GM23338 (cell line): ENCODE measurements at regions not wholly inside any gene's neighbourhood (a gene's known extent, or its start where the extent isn't known, plus 50 kb on each side); places are given as distances from the start of the nearest gene placed in this dataset.

Experiments
- ATAC-seq: fragments of 200-7000 bp; cut with Tn5 transposase; 3 replicates; pipeline ENCODE4 v1.9.1; 2020
- DNase-seq: peaks from one replicate; pipeline ENCODE4 v3.0.0-alpha.2; 2015; ENCODE audit warnings: low spot score
- H2AFZ ChIP-seq: fragments of 200-600 bp; sonication (generic); 2 replicates; pipeline ENCODE4 v1.8.0; 2016; ENCODE audit warnings: antibody characterized with exemption, mild to moderate bottlenecking, moderate library complexity
- H3F3A ChIP-seq: fragments of 200-600 bp; sonication (generic); replicated peaks from 2 replicates; pipeline ENCODE4 v1.8.0; 2017; ENCODE audit warnings: antibody characterized with exemption, mixed run types, low read depth
- H3K27ac ChIP-seq: fragments of 200-600 bp; sonication (generic); 2 replicates; pipeline ENCODE4 v1.6.1; 2016; ENCODE audit warnings: low read depth
- H3K27me3 ChIP-seq: fragments of 200-600 bp; sonication (generic); 2 replicates; pipeline ENCODE4 v1.8.0; 2016; ENCODE audit warnings: mild to moderate bottlenecking, mixed run types, moderate library complexity; ENCODE audit not compliant: insufficient read depth
- H3K36me3 ChIP-seq: fragments of 200-600 bp; sonication (generic); 2 replicates; pipeline ENCODE4 v1.8.0; 2016; ENCODE audit warnings: mild to moderate bottlenecking; ENCODE audit not compliant: insufficient read depth
- H3K4me1 ChIP-seq: fragments of 200-600 bp; sonication (generic); 2 replicates; pipeline ENCODE4 v1.8.0; 2016; ENCODE audit warnings: mild to moderate bottlenecking, moderate library complexity; ENCODE audit not compliant: insufficient read depth
- H3K4me2 ChIP-seq: fragments of 200-600 bp; sonication (generic); 2 replicates; pipeline ENCODE4 v1.7.1; 2017; ENCODE audit warnings: mixed run types
- H3K4me3 ChIP-seq: fragments of 200-600 bp; sonication (generic); 2 replicates; pipeline ENCODE4 v1.6.1; 2016; ENCODE audit warnings: mixed run types
- H3K79me2 ChIP-seq: fragments of 200-600 bp; sonication (generic); replicated peaks from 2 replicates; pipeline ENCODE4 v1.8.0; 2017; ENCODE audit warnings: mild to moderate bottlenecking; ENCODE audit not compliant: insufficient read depth
- H3K9me2 ChIP-seq: fragments of 200-600 bp; sonication (generic); 2 replicates; pipeline ENCODE4 v1.8.0; 2017; ENCODE audit not compliant: insufficient read depth
- H4K20me1 ChIP-seq: fragments of 200-600 bp; sonication (generic); replicated peaks from 2 replicates; pipeline ENCODE4 v1.8.0; 2017; ENCODE audit warnings: mild to moderate bottlenecking; ENCODE audit not compliant: insufficient read depth
- H3K27ac Mint-ChIP-seq: 2 replicates; pipeline ENCODE4 v1.8.0; 2020; ENCODE audit warnings: inconsistent platforms, mild to moderate bottlenecking, moderate library complexity, mixed read lengths
- H3K27me3 Mint-ChIP-seq: 3 replicates; pipeline ENCODE4 v1.8.0; 2022; ENCODE audit warnings: low read depth, mild to moderate bottlenecking, moderate library complexity, mixed read lengths, inconsistent platforms; ENCODE audit not compliant: insufficient read depth, poor library complexity
- H3K36me3 Mint-ChIP-seq: 3 replicates; pipeline ENCODE4 v1.8.0; 2021; ENCODE audit warnings: low read depth, mild to moderate bottlenecking, inconsistent platforms, moderate library complexity, mixed read lengths
- H3K4me1 Mint-ChIP-seq: 3 replicates; pipeline ENCODE4 v1.8.0; 2020; ENCODE audit warnings: mild to moderate bottlenecking, inconsistent platforms, mixed read lengths
- H3K4me3 Mint-ChIP-seq: 3 replicates; pipeline ENCODE4 v1.8.0; 2021; ENCODE audit warnings: moderate library complexity, mild to moderate bottlenecking, inconsistent platforms, mixed read lengths
- H3K9me3 Mint-ChIP-seq: 3 replicates; pipeline ENCODE4 v1.8.0; 2020; ENCODE audit warnings: moderate library complexity, mild to moderate bottlenecking, inconsistent platforms, mixed read lengths
- CREB1 ChIP-seq: fragments of 250-450 bp; sonication (Bioruptor Pico); IDR thresholded peaks from 2 replicates; pipeline ENCODE4 v1.5.0; 2020; ENCODE audit warnings: low read depth, mild to moderate bottlenecking, moderate library complexity
- EZH2 ChIP-seq: fragments of 200-600 bp; sonication (generic); IDR thresholded peaks from one replicate; pipeline ENCODE4 v1.8.0; 2017; ENCODE audit warnings: antibody characterized with exemption, mild to moderate bottlenecking, low read depth; ENCODE audit not compliant: unreplicated experiment
- EZH2phosphoT487 ChIP-seq: fragments of 200-600 bp; sonication (generic); IDR thresholded peaks from one replicate; pipeline ENCODE4 v1.8.1; 2018; ENCODE audit warnings: antibody characterized with exemption; ENCODE audit not compliant: unreplicated experiment
- JUNB ChIP-seq: IDR thresholded peaks from one replicate; pipeline ENCODE4 v1.6.1; 2016; ENCODE audit warnings: antibody characterized with exemption; ENCODE audit not compliant: unreplicated experiment
- NANOG ChIP-seq: IDR thresholded peaks from 2 replicates; pipeline ENCODE4 v1.6.1; 2016; ENCODE audit warnings: antibody characterized with exemption, borderline replicate concordance
- POLR2AphosphoS5 ChIP-seq: IDR thresholded peaks from 2 replicates; pipeline ENCODE4 v1.6.1; 2016; ENCODE audit warnings: antibody characterized with exemption, low read depth
- STAT1 ChIP-seq: IDR thresholded peaks from one replicate; pipeline ENCODE4 v1.6.1; 2016; ENCODE audit warnings: antibody characterized with exemption; ENCODE audit not compliant: unreplicated experiment
- ZNF114 ChIP-seq: fragments of 250-450 bp; sonication (Bioruptor Pico); IDR thresholded peaks from 2 replicates; pipeline ENCODE4 v1.5.0; 2020; ENCODE audit warnings: mild to moderate bottlenecking, moderate library complexity
- ZNF331 ChIP-seq: fragments of 250-450 bp; sonication (Bioruptor Pico); IDR thresholded peaks from 2 replicates; pipeline ENCODE4 v1.5.0; 2020; ENCODE audit warnings: low read depth, mild to moderate bottlenecking, moderate library complexity
- TF ChIP-seq, protein P1 (sequence below): IDR thresholded peaks from one replicate; pipeline ENCODE4 v1.6.1; 2018; ENCODE audit warnings: antibody characterized with exemption; ENCODE audit not compliant: unreplicated experiment
- TF ChIP-seq, protein P2 (sequence below): IDR thresholded peaks from 2 replicates; pipeline ENCODE4 v1.6.1; 2016; ENCODE audit warnings: antibody characterized with exemption
- TF ChIP-seq, protein P3 (sequence below): fragments of 250-450 bp; sonication (Bioruptor Pico); IDR thresholded peaks from 2 replicates; pipeline ENCODE4 v1.5.0; 2020; ENCODE audit warnings: mild to moderate bottlenecking, moderate library complexity
- TF ChIP-seq, protein P4 (sequence below), 2 experiments: fragments of 200-600 bp in 1 of 2; sonication (generic) in 1 of 2; conservative IDR thresholded peaks; 2 replicates each; pipeline versions ENCODE4 v1.5.1 to v1.6.1; 2016 to 2017; ENCODE audit warnings: antibody characterized with exemption in 2 of 2, low read depth in 2 of 2, mild to moderate bottlenecking in 2 of 2, moderate library complexity in 1 of 2

DNA sequence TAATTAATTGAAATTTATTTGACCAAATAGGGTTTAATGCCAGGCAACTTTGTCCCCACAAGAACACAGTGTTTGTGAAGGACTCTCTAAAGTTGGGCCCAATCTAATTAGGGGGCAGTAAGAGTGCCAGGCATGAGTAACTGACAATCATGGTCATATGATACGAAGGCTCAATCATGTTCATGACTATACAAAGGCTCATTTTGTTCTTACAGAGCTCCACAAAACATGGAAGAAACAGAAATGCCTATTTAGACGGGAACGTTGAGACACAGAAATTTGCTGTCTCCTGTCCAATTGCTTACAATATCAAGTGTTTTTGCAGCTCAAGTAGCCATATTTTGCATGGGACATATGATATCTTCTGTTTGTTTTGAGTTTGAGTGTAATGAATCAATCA lies 391.1 kb downstream of the SI start:
- no peak overlapping the region for H3K27ac ChIP-seq
- H3K27ac Mint-ChIP-seq = no peak overlapping the region
- no peaks in the 10 kb centered on the region for H3K27me3 ChIP-seq
- H3K4me1 ChIP-seq = no peaks in the 10 kb centered on the region
- no peak overlapping the region for H3K4me3 Mint-ChIP-seq
- no peaks in the 10 kb centered on the region for H3K27me3 Mint-ChIP-seq
- H3K36me3 ChIP-seq = no peaks in the 10 kb centered on the region
- no peak for DNase-seq
- H3K79me2 ChIP-seq = no peaks in the 10 kb centered on the region
- no peak for TF ChIP-seq NANOG
- TF ChIP-seq ZNF114 (CRISPR knock-in tag) = no peak
- TF ChIP-seq, protein P1, sequence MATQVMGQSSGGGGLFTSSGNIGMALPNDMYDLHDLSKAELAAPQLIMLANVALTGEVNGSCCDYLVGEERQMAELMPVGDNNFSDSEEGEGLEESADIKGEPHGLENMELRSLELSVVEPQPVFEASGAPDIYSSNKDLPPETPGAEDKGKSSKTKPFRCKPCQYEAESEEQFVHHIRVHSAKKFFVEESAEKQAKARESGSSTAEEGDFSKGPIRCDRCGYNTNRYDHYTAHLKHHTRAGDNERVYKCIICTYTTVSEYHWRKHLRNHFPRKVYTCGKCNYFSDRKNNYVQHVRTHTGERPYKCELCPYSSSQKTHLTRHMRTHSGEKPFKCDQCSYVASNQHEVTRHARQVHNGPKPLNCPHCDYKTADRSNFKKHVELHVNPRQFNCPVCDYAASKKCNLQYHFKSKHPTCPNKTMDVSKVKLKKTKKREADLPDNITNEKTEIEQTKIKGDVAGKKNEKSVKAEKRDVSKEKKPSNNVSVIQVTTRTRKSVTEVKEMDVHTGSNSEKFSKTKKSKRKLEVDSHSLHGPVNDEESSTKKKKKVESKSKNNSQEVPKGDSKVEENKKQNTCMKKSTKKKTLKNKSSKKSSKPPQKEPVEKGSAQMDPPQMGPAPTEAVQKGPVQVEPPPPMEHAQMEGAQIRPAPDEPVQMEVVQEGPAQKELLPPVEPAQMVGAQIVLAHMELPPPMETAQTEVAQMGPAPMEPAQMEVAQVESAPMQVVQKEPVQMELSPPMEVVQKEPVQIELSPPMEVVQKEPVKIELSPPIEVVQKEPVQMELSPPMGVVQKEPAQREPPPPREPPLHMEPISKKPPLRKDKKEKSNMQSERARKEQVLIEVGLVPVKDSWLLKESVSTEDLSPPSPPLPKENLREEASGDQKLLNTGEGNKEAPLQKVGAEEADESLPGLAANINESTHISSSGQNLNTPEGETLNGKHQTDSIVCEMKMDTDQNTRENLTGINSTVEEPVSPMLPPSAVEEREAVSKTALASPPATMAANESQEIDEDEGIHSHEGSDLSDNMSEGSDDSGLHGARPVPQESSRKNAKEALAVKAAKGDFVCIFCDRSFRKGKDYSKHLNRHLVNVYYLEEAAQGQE = no peak
- no peak for TF ChIP-seq ZNF331
- TF ChIP-seq POLR2AphosphoS5 = no peak
- no peak for TF ChIP-seq EZH2phosphoT487
- TF ChIP-seq, protein P2, sequence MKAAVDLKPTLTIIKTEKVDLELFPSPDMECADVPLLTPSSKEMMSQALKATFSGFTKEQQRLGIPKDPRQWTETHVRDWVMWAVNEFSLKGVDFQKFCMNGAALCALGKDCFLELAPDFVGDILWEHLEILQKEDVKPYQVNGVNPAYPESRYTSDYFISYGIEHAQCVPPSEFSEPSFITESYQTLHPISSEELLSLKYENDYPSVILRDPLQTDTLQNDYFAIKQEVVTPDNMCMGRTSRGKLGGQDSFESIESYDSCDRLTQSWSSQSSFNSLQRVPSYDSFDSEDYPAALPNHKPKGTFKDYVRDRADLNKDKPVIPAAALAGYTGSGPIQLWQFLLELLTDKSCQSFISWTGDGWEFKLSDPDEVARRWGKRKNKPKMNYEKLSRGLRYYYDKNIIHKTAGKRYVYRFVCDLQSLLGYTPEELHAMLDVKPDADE = no peak
- no peak for TF ChIP-seq CREB1
- TF ChIP-seq EZH2 = no peak
- TF ChIP-seq JUNB = no peak
- TF ChIP-seq, protein P3, sequence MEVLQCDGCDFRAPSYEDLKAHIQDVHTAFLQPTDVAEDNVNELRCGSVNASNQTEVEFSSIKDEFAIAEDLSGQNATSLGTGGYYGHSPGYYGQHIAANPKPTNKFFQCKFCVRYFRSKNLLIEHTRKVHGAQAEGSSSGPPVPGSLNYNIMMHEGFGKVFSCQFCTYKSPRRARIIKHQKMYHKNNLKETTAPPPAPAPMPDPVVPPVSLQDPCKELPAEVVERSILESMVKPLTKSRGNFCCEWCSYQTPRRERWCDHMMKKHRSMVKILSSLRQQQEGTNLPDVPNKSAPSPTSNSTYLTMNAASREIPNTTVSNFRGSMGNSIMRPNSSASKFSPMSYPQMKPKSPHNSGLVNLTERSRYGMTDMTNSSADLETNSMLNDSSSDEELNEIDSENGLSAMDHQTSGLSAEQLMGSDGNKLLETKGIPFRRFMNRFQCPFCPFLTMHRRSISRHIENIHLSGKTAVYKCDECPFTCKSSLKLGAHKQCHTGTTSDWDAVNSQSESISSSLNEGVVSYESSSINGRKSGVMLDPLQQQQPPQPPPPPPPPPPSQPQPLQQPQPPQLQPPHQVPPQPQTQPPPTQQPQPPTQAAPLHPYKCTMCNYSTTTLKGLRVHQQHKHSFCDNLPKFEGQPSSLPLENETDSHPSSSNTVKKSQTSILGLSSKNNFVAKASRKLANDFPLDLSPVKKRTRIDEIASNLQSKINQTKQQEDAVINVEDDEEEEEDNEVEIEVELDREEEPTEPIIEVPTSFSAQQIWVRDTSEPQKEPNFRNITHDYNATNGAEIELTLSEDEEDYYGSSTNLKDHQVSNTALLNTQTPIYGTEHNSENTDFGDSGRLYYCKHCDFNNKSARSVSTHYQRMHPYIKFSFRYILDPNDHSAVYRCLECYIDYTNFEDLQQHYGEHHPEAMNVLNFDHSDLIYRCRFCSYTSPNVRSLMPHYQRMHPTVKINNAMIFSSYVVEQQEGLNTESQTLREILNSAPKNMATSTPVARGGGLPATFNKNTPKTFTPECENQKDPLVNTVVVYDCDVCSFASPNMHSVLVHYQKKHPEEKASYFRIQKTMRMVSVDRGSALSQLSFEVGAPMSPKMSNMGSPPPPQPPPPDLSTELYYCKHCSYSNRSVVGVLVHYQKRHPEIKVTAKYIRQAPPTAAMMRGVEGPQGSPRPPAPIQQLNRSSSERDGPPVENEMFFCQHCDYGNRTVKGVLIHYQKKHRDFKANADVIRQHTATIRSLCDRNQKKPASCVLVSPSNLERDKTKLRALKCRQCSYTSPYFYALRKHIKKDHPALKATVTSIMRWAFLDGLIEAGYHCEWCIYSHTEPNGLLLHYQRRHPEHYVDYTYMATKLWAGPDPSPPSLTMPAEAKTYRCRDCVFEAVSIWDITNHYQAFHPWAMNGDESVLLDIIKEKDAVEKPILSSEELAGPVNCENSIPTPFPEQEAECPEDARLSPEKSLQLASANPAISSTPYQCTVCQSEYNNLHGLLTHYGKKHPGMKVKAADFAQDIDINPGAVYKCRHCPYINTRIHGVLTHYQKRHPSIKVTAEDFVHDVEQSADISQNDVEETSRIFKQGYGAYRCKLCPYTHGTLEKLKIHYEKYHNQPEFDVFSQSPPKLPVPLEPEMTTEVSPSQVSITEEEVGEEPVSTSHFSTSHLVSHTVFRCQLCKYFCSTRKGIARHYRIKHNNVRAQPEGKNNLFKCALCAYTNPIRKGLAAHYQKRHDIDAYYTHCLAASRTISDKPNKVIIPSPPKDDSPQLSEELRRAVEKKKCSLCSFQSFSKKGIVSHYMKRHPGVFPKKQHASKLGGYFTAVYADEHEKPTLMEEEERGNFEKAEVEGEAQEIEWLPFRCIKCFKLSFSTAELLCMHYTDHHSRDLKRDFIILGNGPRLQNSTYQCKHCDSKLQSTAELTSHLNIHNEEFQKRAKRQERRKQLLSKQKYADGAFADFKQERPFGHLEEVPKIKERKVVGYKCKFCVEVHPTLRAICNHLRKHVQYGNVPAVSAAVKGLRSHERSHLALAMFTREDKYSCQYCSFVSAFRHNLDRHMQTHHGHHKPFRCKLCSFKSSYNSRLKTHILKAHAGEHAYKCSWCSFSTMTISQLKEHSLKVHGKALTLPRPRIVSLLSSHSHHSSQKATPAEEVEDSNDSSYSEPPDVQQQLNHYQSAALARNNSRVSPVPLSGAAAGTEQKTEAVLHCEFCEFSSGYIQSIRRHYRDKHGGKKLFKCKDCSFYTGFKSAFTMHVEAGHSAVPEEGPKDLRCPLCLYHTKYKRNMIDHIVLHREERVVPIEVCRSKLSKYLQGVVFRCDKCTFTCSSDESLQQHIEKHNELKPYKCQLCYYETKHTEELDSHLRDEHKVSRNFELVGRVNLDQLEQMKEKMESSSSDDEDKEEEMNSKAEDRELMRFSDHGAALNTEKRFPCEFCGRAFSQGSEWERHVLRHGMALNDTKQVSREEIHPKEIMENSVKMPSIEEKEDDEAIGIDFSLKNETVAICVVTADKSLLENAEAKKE (CRISPR knock-in tag) = no peak
- TF ChIP-seq, protein P4, sequence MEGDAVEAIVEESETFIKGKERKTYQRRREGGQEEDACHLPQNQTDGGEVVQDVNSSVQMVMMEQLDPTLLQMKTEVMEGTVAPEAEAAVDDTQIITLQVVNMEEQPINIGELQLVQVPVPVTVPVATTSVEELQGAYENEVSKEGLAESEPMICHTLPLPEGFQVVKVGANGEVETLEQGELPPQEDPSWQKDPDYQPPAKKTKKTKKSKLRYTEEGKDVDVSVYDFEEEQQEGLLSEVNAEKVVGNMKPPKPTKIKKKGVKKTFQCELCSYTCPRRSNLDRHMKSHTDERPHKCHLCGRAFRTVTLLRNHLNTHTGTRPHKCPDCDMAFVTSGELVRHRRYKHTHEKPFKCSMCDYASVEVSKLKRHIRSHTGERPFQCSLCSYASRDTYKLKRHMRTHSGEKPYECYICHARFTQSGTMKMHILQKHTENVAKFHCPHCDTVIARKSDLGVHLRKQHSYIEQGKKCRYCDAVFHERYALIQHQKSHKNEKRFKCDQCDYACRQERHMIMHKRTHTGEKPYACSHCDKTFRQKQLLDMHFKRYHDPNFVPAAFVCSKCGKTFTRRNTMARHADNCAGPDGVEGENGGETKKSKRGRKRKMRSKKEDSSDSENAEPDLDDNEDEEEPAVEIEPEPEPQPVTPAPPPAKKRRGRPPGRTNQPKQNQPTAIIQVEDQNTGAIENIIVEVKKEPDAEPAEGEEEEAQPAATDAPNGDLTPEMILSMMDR (conservative IDR thresholded peaks at IDR 0.05; ENCODE audit: low read depth in 2 of 2) = no peak
- TF ChIP-seq STAT1 = no peak
- H3K9me3 Mint-ChIP-seq = no peaks in the 10 kb centered on the region
- no peaks in the 10 kb centered on the region for H3K4me1 Mint-ChIP-seq
- H3K4me3 ChIP-seq = no peak overlapping the region
- H3K36me3 Mint-ChIP-seq = no peaks in the 10 kb centered on the region
- no peak overlapping the region for H2AFZ ChIP-seq
- H4K20me1 ChIP-seq = no peaks in the 10 kb centered on the region
- no peaks in the 10 kb centered on the region for H3K9me2 ChIP-seq
- H3F3A ChIP-seq = no peaks in the 10 kb centered on the region
- no peak for ATAC-seq
- no peak overlapping the region for H3K4me2 ChIP-seq
